Activated CD8-positive, alpha-beta T cell treated with anti-CD3 and anti-CD28 coated beads for 36 hours (primary cell): ENCODE measurements at regions not wholly inside any gene's neighbourhood (a gene's known extent, or its start where the extent isn't known, plus 50 kb on each side); places are given as distances from the start of the nearest gene placed in this dataset.

ENCODE experiments used
- ATAC-seq: fragments of 200-7000 bp; cut with Tn5 transposase; one replicate; pipeline ENCODE4 v1.10.0; 2021; ENCODE audit warnings: mild to moderate bottlenecking, moderate library complexity
- CTCF ChIA-PET: fragments of 350-600 bp; sonication (Branson Sonifier 250); formaldehyde crosslinking; loops from one replicate; lab custom pipeline; 2021; ENCODE audit warnings: antibody characterized with exemption; lab: Charles Lee
- POLR2A ChIA-PET: fragments of 350-600 bp; sonication (Branson Sonifier 250); formaldehyde crosslinking; loops from one replicate; lab custom pipeline; 2021; ENCODE audit warnings: antibody characterized with exemption; lab: Charles Lee
- DNase-seq: peaks from one replicate; pipeline ENCODE4 v3.0.0-alpha.2; 2020
- H3K27ac Mint-ChIP-seq: one replicate; pipeline ENCODE4 v1.8.0; 2021; ENCODE audit warnings: mild to moderate bottlenecking, mixed read lengths
- H3K27me3 Mint-ChIP-seq: one replicate; pipeline ENCODE4 v1.8.0; 2021; ENCODE audit warnings: mixed read lengths
- H3K36me3 Mint-ChIP-seq: one replicate; pipeline ENCODE4 v1.8.0; 2021; ENCODE audit warnings: low read depth, mixed read lengths
- H3K4me1 Mint-ChIP-seq: one replicate; pipeline ENCODE4 v1.8.0; 2021; ENCODE audit warnings: low read depth, mixed read lengths
- H3K4me3 Mint-ChIP-seq: one replicate; pipeline ENCODE4 v1.8.0; 2021; ENCODE audit warnings: mild to moderate bottlenecking, moderate library complexity, mixed read lengths
- H3K9me3 Mint-ChIP-seq: one replicate; pipeline ENCODE4 v1.8.0; 2021; ENCODE audit warnings: mixed read lengths
- intact Hi-C: fragments of 100-400 bp; cut with micrococcal nuclease; formaldehyde crosslinking; loops from one replicate; pipeline ENCODE4 v1.10.0; 2022
- TF ChIP-seq, protein P1 (sequence below): fragments of 200-600 bp; IDR thresholded peaks from one replicate; pipeline ENCODE4 v1.8.0; 2022; ENCODE audit warnings: antibody characterized with exemption, mild to moderate bottlenecking

DNA sequence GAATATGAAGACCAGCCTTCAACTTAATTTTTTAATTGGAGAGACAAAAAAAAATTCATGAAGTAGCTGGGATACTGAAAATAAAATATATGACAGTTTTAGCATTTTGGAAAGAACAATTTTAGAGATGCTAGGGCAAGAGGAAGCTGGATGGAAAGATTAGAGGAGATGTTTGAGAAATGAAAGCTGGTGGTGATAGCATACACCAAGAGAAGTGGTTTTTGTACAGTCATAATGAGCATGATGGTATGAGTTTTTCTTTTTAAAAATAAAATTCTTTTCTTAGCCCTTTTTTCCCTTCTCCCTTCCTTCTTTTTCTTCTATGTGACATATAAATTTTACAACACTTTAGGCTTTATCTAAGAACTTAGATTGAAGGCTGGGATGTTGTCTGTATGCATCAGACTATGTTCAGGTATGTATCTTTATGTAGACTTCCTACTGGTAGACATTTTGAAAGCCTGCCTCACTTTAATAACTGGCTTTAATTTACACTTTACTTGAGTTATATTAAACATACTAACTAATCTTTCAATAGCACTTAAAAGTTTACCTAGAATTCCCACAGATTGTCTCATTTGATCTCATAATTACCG, 522.5 kb downstream of the TLE4 start:
- Mint-ChIP-seq H3K4me3 (no peak overlapping the region), H3K9me3 (no peaks in the 10 kb centered on the region), H3K27me3 (peaks cover 1% of the 10 kb centered on the region), H3K27ac (peak overlapping the region; percentile 46), H3K36me3 (no peaks in the 10 kb centered on the region), H3K4me1 (peaks cover 7% of the 10 kb centered on the region)
- ChIA-PET POLR2A (no interaction called here), CTCF (interaction anchor here (1.1 kb wide), 1 partner anchor 9 kb away, joined by 3 read pairs; no protein-coding TSS in a partner anchor)
- no peak for DNase-seq
- TF ChIP-seq, protein P1, sequence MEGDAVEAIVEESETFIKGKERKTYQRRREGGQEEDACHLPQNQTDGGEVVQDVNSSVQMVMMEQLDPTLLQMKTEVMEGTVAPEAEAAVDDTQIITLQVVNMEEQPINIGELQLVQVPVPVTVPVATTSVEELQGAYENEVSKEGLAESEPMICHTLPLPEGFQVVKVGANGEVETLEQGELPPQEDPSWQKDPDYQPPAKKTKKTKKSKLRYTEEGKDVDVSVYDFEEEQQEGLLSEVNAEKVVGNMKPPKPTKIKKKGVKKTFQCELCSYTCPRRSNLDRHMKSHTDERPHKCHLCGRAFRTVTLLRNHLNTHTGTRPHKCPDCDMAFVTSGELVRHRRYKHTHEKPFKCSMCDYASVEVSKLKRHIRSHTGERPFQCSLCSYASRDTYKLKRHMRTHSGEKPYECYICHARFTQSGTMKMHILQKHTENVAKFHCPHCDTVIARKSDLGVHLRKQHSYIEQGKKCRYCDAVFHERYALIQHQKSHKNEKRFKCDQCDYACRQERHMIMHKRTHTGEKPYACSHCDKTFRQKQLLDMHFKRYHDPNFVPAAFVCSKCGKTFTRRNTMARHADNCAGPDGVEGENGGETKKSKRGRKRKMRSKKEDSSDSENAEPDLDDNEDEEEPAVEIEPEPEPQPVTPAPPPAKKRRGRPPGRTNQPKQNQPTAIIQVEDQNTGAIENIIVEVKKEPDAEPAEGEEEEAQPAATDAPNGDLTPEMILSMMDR, result no peak
- ATAC-seq, result peak; percentile 60
- intact Hi-C loops, result no loop called here

DNA sequence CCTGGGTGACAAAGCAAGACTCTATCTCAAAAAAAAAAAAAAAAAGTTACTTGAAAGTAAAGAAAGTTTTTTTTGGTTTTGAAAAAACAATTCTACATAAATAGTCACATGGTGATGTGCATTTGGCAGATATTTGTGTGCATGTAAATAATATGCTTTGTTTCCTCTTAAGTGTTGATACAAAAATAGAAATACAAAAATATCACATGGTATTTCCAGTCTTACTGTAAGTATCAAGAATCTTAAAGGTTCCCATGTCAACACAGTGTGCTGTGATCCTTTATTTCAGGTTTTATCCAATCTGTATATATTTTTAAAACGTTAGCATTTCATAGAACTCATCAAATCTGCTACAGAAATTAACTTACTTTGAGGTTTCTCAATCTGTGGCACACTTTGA, 521.9 kb downstream of the TLE4 start:
- peaks cover 7% of the 10 kb centered on the region for H3K4me1 Mint-ChIP-seq
- H3K36me3 Mint-ChIP-seq, result no peaks in the 10 kb centered on the region
- no peak overlapping the region for H3K4me3 Mint-ChIP-seq
- no peaks in the 10 kb centered on the region for H3K9me3 Mint-ChIP-seq
- H3K27ac Mint-ChIP-seq, result no peak overlapping the region
- peaks cover 1% of the 10 kb centered on the region for H3K27me3 Mint-ChIP-seq
- DNase-seq (no peak), ATAC-seq (no peak)
- TF ChIP-seq, protein P1, result no peak
- ChIA-PET POLR2A (no interaction called here), CTCF (no interaction called here)
- intact Hi-C loops, result no loop called here

DNA sequence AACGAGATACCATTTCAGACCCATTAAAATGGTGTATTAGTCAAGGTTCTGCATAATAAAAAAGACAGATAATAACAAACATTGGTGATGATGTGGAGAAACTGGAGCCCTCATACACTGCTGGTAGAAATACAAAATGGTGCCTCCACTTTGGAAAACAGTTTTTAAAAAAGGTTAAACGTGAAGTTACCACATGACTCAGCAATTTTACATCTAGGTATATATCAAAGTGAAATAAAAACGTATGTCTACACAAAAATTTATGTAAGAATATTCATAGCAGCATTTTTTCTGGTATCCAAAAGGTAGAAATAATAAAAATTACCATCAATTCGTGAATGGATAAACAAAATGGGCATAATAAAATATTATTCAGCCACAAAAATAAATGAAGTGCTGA, 519.8 kb downstream of the TLE4 start:
- Mint-ChIP-seq H3K4me1 (peaks cover 15% of the 10 kb centered on the region), H3K36me3 (no peaks in the 10 kb centered on the region), H3K9me3 (no peaks in the 10 kb centered on the region), H3K4me3 (no peak overlapping the region), H3K27me3 (peaks cover 1% of the 10 kb centered on the region), H3K27ac (no peak overlapping the region)
- DNase-seq, result no peak
- intact Hi-C loops, result no loop called here
- ATAC-seq, result no peak
- ChIA-PET CTCF (no interaction called here), POLR2A (no interaction called here)
- TF ChIP-seq, protein P1, result no peak

DNA sequence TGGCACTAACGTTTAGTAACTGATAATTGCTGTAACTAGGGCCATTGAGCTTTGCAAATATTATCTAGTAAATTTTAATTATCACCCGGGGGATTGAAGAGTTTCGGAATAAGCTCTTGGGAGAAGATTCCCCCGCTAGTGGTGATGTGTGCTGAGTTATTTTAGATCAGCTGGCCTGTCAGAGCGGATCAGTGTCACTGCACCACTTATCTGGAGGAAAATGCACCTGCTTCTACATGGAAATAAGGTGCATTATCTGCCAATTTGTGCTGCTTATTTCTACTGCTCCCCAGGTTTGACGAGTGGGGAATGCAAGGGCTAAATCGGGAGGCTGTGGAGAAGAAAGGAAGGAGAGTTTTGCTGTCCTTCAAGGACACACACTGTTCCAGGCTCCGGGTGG, 518.6 kb downstream of the TLE4 start:
- no peak overlapping the region for H3K4me3 Mint-ChIP-seq
- POLR2A ChIA-PET, result no interaction called here

DNA sequence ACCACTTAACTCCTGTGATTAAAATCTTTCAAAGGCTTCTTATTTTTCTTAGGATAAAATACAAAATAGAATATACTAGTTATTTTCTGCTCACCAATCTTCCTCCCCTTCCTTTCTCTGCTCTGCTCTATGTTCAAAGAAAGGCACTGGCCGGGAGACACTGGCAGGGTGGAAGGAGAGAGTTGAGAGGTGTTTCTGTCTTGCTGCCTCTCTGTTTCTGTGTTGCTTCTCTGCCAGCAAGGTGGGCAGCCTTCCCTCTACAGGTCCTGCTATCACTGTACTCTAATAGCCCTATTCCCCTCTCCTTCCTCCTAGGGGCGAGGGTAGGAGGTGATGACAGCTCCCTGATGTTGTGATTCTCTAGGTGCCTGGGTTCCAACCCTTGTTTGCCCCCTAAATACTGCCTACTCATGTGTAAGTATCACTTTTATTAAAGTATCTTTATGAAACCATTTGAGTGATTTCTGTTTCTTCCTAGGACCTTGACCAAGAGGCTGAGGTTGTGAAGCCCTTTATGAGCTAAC, 515.1 kb downstream of the TLE4 start:
- Mint-ChIP-seq H3K27me3 (no peaks in the 10 kb centered on the region), H3K36me3 (no peaks in the 10 kb centered on the region), H3K27ac (peak overlapping the region; percentile 84), H3K4me3 (no peak overlapping the region), H3K9me3 (no peaks in the 10 kb centered on the region), H3K4me1 (peaks cover 16% of the 10 kb centered on the region)
- ATAC-seq (peak; percentile 30), DNase-seq (peak; percentile 2)
- CTCF ChIA-PET, result no interaction called here
- intact Hi-C loops, result no loop called here
- TF ChIP-seq, protein P1, result no peak
- POLR2A ChIA-PET, result no interaction called here

More for the DNA sequence above, 518.6 kb downstream of the TLE4 start:
- DNase-seq, result no peak
- H3K27ac Mint-ChIP-seq, result no peak overlapping the region
- H3K36me3 Mint-ChIP-seq, result no peaks in the 10 kb centered on the region
- CTCF ChIA-PET, result interaction anchor here (1.2 kb wide), 1 partner anchor 12 kb away, joined by 3 read pairs; no protein-coding TSS in a partner anchor
- intact Hi-C loops, result no loop called here
- ATAC-seq, result no peak
- TF ChIP-seq, protein P1, result no peak
- no peaks in the 10 kb centered on the region for H3K27me3 Mint-ChIP-seq
- H3K4me1 Mint-ChIP-seq, result peaks cover 24% of the 10 kb centered on the region
- H3K9me3 Mint-ChIP-seq, result no peaks in the 10 kb centered on the region
